Left cardiac atrium (tissue), 4 donors: ENCODE measurements at regions not wholly inside any gene's neighbourhood (a gene's known extent, or its start where the extent isn't known, plus 50 kb on each side); places are given as distances from the start of the nearest gene placed in this dataset.
"Not testable (repeated sequence)": the region's sequence is repeated elsewhere in the genome, so short reads cannot be mapped to it uniquely, and the experiment has no call there.

Source experiments
- ATAC-seq, 2 donors: fragments of 200-7000 bp; cut with Tn5 transposase; one replicate each; pipeline ENCODE4 v1.9.1; 2020; ENCODE audit warnings: mild to moderate bottlenecking in 2 of 2, moderate library complexity in 2 of 2
- DNase-seq: peaks from one replicate; pipeline ENCODE4 v3.0.0-alpha.2; 2020
- intact Hi-C, 2 donors: fragments of 100-400 bp; cut with DNase I; formaldehyde crosslinking; loops; one replicate each; pipeline versions ENCODE4 v1.14.1 to v1.15.1; 2022 to 2023
- donor health status: DM: no; HTN: yes; CAD: no.
- donor health status: DM: no; HTN: yes; CAD: no; lungs with severe emphysema.
- donor health status: DM: yes; HTN: yes; CAD: no.
- donor health status: Dilated cardiomyopathy.

DNA sequence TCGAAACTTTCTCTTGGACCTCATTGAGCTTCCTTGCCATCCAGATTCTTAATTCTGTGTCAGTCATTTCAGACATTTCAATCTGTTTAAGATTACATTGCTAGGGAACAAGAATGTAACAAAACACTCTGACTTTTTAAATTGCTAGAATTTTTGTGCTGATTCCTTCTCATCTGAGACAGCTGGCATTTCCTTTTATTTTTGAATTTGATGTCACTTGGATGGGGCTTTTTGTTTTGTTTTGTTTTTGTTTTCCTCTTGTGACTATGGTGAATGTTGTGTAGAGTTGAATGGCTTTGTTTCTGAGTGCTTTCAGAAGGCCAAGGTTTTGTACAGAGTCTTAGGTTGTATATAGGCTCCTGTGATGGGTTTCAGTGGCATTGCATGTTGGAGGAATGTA is 1129.3 kb downstream of the NAALADL2 start:
- intact Hi-C loops, result no loop called here
- DNase-seq (no peak), ATAC-seq (no peak)

DNA sequence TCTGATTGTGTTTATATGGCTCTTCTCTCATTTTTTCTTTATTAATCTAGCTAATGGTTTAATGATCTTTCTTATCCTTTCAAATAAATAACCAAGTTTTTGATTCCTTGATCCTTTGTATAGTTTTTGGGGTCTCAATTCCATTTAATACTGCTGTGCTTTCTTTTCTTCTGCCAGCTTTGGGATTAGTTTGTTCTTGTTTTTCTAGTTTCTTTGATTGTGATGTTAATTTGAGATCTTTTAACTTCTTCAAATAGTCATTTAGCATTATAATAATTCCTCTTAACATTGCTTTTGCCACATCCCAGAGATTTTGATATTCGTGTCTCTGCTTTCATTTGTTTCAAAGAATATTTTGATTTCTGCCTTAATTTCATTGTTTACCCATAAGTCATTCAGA is 1126.6 kb downstream of the NAALADL2 start:
- no peak for ATAC-seq
- intact Hi-C loops, result no loop called here
- DNase-seq, result no peak

GRCh38 chr3:175983379-175983778 is 1124.2 kb downstream of the NAALADL2 start:
- intact Hi-C loops, result no loop called here
- DNase-seq (no peak), ATAC-seq (no peak)

- ATAC-seq (peak in 1 of 2 donors; percentile 14), DNase-seq (no peak)
- intact Hi-C loops, result no loop called here
Observed at GRCh38 chr3:175980486-175981090, 1121.5 kb downstream of the NAALADL2 start.

- no peak for ATAC-seq
- intact Hi-C loops, result no loop called here
- DNase-seq, result no peak
Observed at GRCh38 chr3:175977968-175978752, 1119.0 kb downstream of the NAALADL2 start.

DNA sequence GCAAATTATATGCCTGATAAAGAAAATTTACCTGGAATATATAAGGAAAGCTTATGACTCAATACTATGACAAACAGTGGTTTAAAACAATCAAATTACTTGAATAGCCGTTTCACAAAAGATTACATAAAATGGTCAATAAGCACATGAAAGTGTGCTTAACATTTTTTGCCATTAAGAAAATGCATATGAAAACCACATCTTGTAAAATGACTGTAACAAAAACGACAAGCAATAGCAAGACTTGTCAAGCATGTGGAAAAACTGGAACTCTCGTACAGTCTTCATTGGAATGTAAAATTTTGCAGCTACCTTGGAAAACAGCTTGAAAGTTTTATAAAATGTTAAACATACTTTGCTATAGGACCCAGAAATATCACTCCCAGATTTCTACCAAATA is 1110.3 kb downstream of the NAALADL2 start:
- intact Hi-C loops, result no loop called here
- DNase-seq, result no peak
- no peak for ATAC-seq

- intact Hi-C loops, result no loop called here
- ATAC-seq (no peak), DNase-seq (no peak)
Observed at GRCh38 chr3:175965036-175965435, 1105.9 kb downstream of the NAALADL2 start.

DNA sequence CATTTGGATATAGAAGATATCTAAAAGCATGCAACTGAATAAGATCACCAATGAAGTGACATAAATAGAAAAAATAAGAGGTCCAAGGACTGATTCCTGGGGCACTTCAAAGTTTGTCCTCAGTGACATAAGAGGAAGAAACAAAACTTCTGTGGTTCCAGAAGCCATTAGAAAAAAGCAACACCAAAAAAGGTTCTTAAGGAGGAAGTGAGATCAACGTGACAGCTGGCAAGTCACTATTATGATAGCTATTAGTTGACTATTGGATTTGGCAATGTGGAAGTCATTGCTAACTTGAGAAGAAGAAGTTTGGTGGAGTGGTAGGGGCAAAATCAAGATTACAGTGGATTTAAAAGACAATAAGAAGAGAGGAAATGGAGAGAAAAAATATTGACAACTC is 1098.3 kb downstream of the NAALADL2 start:
- no peak for DNase-seq
- intact Hi-C loops, result no loop called here
- ATAC-seq, result no peak

GRCh38 chr3:175956964-175957363 is 1097.8 kb downstream of the NAALADL2 start:
- intact Hi-C loops, result no loop called here
- no peak for DNase-seq
- ATAC-seq, result no peak

DNA sequence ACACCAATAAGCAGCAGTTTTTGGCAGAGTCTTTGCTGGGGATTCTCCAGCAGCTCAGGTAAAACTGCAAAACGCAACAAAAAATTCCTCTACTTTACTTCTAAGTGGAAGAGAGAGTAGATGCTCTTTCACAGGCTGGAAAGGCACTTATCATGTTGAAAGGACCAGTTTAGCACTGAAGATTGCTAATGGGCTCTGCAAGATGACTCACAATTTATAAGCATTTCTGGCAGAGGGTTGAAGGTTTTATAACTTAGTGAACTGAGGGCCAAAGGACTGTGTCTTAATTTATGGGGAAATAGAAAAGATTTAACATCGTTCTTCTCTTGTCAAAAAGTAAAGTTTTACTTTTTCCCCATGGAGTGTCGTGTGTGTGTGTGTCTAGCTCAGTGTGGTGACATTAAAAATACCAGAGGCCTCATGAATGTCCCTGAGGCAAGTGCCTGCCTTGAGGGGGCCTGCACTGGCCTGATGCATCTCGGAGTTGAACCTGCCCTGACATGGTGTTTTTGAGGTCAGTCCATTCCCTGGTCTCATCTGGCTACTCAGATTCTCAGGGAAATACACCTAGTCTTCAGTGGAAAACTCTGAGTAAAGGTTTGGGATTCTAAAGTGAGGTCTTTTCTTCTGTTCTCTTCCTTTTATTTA is 1092.0 kb downstream of the NAALADL2 start:
- peak in 1 of 2 donors; percentile 47 for ATAC-seq

GRCh38 chr3:175948041-175948440 is 1088.9 kb downstream of the NAALADL2 start:
- intact Hi-C loops, result no loop called here
- ATAC-seq (no peak), DNase-seq (no peak)

More for the DNA sequence above, 1092.0 kb downstream of the NAALADL2 start:
- DNase-seq, result no peak
- intact Hi-C loops, result no loop called here

GRCh38 chr3:175941352-175941751 is 1082.2 kb downstream of the NAALADL2 start:
- intact Hi-C loops, result no loop called here
- no peak for DNase-seq
- ATAC-seq, result no peak

DNA sequence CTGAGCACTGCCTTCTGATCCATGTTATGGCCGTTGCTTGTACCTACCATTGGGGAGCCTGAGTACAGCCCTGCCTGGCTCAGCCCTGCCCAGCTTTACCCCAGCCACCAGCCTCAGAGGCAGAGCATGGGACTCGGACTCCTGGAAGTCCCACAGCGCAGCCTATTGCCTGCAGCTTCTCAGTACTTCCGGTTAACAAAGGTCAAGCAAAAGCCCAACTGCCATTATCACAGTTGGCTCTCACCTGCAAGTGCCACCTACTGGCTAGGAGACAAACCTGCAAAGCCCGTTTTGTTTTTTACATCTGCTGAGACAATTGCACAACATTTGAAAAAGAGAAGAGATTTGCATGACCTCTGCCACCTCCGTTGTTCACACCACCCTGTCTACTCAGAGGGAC is 1081.7 kb downstream of the NAALADL2 start:
- intact Hi-C loops, result no loop called here
- DNase-seq (no peak), ATAC-seq (no peak)

DNA sequence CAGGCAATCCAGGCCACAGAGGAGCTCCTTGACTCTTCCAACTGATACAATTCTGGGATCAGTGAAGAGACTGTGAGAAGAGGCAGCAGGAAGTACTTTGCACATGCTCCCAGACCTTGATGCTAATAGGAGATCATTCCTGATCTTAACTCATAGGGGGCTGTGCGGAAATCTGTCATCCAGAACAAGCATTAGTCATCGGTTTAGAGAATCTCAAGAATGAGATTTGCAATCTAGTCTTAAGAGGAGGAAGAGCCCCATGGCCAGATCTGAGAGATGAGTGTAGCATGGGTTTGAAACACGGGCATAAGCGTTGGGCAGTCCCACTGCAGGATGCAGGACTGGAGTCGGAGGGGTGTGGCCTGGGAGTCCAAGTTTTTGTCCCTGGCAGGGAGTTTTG is 1081.1 kb downstream of the NAALADL2 start:
- ATAC-seq, result no peak
- intact Hi-C loops, result no loop called here
- no peak for DNase-seq

DNA sequence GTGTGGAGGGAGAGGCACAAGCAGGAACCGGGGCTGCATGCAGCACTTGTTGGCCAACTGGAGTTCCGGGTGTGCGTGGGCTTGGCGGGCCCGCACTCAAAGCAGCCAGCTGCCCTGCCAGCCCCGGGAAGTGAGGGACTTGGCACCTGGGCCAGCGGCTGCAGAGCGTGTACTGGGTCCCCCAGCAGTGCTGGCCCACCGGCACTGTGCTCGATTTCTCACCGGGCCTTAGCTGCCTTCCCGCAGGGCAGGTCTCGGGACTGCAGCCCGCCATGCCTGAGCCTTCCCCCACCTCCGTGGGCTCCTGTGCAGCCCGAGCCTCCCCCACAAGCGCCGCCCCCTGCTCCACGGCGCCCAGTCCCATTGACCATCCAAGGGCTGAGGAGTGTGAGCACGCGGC is 1078.2 kb downstream of the NAALADL2 start:
- DNase-seq, ATAC-seq, intact Hi-C loops: not testable (repeated sequence)

DNA sequence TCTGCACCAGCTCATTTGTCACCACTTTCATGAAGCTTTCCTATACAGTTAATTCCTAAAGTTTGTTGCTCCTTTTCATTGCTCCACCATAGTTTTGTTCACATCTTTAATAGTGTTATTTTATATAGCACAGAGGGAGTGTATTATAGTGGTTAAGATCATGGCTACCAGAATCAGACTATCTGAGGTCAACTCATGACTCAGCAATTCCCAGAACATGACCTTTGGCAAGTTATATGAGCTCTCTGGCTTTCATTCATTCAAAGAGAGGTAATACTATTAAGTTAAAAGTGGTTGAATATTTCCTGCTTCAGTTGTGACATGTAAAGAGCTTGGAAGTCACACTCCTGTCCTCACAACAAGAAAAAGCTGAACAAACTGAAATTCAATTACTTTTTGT is 1073.5 kb downstream of the NAALADL2 start:
- ATAC-seq (no peak), DNase-seq (no peak)
- intact Hi-C loops, result no loop called here

DNA sequence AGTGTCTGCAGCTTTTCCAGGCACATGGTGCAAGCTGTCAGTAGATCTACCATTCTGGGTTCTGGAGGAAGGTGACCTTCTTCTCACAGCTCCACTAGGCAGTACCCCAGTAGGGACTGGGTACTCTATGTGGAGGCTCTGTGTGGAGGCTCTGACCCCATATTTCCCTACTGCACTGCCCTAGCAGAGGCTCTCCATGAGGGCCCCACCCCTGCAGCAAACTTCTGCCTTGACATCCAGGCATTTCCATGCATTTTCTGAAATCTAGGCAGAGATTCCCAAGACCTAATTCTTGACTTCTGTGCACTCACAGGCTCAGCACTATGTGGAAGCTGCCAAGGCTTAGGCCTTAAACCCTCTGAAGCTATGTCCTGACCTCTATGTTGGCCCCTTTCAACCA is 1060.0 kb downstream of the NAALADL2 start:
- DNase-seq, result no peak
- intact Hi-C loops, result no loop called here
- no peak for ATAC-seq

DNA sequence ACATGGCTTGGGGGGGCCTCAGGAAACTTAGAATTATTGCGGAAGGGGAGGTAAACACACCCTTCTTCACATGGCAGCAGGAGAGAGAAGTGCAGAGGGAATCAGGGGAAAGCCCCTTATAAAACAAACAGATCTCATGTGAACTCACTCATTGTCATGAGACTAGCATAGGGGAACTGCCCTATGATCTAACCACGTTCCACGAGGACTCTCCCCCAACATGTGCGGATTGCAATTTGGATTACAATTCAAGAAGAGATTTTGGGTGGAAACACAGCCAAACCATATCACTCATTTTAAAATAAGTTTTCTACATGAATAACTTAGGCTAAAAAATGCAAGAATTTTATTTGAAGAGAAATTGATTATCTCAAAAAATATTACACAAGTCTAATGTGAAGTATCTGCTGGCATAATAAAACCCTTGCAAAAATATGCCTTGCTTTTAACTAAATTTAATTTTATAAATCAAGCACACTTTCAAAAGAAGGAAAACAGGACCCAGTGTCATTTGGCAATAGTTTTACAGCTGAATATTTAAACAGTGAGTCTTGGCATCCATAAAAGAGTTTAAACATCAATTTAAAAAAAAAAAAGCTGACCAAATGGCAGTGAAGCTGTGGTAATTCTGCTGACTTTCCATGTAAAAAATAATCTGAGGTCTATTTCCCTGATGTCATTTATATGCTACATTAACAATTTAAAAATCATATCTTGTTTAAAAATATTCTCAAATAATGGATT is 1057.2 kb downstream of the NAALADL2 start:
- DNase-seq (no peak), ATAC-seq (no peak)
- intact Hi-C loops, result no loop called here

GRCh38 chr3:175914785-175915184 is 1055.7 kb downstream of the NAALADL2 start:
- DNase-seq (no peak), ATAC-seq (no peak)
- intact Hi-C loops, result no loop called here

DNA sequence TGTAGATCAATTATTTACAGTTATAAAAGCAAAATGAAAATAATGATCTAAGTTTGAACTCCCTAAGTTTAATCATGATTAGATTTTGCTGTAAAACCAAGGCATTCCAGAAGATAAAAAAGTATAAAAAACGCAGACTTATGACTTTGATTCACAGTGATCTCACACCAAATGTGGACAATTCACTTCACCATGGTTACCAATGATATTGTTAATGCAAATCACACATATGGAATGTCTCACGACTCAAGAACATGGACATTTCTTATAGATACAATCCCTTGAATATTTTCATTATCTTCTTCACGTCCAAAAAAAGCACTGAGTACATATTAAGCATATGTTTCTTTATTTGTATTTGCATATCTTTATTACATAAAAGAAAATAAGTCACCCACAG is 1054.2 kb downstream of the NAALADL2 start:
- intact Hi-C loops, result no loop called here
- no peak for DNase-seq
- no peak for ATAC-seq
